ENCODE measurements at regions not wholly inside any gene's neighbourhood (a gene's known extent, or its start where the extent isn't known, plus 50 kb on each side); places are given as distances from the start of the nearest gene placed in this dataset.
"Not testable (repeated sequence)": the region's sequence is repeated elsewhere in the genome, so short reads cannot be mapped to it uniquely, and the experiment has no call there.

DNA sequence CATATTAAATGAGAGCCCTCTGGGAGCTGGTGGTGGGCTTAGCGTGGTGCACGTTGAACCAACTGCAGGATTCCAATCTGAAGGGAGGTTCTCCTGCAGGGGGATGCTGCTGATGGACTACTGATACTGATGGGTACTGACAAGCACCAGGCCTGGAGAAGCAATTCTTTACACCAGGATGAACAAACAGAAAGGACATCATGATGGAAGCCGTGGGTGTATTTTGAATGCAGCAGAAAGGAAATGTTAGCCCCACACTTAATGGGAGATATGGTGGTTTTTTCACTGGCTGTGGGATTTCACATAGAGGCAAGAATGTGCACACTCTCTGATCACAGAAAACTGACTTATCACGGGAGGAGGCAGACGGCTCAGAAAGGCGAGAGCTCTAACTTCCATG, 299.7 kb downstream of the TEX29 start:
- DNase-seq (ENCODE audit: low spot score): no peak

DNA sequence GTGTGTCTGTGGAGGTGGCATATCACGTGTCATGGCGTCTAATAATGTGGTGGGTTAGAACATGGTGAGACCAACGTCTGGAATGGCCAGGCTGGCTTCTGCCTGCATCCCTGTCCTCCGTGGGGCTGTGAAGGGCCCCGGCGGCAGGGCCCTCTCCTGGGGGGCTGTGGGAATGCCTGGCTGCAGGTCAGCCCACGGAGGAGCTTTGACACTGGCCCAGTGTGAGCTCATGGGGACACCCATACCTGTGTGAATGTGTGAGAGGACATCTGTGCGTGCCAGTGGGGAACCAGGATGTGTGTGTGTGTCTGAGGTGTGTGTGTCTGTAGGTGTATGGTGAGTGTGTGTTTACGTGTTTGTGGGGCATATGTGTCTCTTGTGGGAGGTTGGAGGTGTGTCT, 300.1 kb downstream of the TEX29 start:
- DNase-seq (ENCODE audit: low spot score): no peak

DNA sequence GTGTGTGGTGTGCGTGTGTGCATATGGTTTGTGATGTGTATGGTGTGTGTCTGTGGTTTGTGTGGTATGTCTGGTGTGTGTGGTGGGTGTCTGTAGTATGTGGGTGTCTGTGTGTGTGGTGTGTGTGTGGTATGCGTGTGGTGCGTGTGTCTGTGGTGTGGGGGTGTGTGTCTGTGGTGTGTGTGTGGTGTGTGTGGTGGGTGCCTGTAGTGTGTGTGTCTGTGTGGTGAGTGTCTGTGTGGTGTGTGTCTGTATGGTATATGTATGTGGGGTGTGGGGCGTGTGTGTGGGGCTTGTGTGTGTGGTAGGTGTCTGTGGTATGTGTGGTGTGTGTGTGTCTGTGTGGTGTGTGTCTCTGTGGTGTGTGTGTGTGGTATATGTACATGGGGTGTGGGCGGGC, 300.7 kb downstream of the TEX29 start:
- DNase-seq (ENCODE audit: low spot score): no peak

DNA sequence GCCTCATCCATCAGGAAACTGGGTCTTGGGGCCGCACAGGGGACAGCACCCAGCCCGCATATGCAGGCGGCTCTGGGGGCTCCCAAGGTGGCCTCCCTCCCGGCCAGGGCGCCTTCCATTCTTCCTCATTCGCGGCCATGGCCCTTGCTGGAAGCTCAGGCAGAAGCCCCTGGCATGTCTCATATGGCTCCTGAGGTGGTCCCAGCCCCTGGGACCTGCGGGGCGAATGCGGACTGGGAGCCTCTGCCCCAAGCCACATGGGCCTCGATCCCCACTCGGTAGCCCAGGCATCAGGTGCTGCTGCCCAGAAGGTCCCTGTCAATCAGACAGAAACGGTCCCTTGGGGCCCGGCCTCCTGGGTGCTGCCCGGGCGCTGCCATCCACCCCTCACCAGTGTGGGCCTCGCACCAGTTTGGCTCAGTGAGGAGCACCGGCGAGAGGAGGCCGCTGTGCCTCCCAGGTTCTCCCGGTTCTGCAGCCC, 301.6 kb downstream of the TEX29 start:
- no peak for DNase-seq (ENCODE audit: low spot score)

DNA sequence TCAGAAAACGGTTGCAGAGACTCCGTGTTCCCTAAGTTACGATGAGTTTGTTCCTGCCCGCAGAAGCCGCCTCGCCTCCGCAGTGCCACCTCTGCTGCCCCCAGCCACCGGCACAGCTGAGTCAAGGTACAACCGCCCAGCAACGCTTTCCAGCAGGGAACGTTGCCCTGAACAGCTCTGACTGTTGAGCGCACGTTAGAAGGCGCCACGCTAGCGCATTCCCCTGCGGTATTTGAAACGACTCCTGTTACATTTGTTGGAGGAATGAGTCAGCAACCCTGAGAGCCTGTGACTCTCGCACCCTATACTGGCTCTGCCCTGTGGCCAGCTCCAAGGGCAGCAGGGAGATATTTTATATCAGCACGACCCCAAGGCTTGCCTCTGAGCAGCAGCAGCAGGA, 302.8 kb downstream of the TEX29 start:
- DNase-seq (ENCODE audit: low spot score): no peak

DNA sequence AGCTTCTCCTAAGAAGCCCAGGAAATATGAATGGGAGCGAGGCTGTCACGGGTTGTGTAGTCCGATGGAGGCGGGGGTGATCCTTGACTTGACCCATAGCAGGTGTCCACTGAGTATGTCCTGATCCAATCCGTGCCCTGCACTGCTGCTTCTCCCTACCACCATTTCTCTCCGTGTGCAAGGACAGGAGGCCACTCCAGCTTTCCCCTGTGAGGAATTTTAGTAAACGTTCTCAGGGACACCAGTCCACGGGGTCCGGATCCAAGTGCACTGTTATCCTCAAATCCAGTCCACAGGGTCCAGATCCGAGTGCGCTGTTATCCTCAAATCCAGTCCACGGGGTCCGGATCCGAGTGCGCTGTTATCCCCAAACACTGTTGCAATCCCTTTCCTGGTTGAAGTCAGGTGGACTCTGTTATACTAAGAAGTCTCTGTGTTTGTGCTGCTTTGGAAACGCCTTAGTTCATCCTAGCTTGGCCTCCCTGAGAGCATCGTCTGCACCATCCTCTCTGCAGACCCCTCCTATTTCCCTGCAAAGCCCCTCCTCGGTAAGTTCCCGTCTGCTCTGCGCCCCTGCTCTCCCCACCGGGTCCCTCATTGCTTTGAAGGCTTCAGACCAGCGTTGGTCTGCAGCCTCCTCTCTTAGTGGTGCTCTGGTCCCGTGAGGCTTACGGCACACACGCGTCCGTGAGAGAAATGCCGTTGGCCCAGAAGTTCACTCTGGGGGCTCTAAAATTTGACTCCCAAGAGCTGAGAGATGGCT, 303.5 kb downstream of the TEX29 start:
- no peak for DNase-seq (ENCODE audit: low spot score)

DNA sequence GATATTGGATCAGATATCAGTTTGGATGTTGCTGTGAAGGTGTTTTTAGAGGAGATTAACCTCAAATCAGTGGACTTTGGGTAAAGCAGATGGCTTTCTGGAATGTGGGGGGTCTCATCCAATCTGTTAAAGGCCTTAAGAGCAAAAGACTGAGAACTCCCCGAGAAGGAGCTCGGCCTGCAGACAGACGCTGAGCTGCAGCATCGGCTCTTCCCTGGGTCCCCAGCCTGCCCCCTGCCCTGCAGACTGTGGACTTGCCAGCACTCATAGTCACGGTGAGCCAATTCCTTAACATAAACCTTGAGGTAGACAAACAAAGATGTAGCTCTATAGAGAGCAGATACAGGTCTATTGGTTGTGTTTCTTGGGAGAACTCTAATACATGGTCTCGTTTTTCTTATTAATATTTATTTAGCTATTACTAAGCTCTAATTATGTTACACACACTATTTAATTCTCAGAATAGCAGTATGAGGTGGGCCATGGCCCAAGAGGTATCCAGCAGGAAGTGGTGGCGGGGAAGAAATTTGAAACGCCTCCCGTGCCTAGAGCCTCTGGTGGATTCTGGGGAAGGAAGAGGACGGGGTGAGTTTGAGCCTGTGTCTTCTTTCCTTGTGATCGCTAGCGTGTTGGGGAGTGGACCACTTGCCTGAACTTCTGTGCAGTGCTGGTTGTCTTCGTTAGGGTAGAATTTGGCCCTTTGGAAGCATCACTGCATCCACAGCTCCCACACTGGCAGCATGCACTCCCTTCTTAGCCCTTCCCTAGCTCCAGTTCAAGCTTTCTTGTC, 305.3 kb downstream of the TEX29 start:
- DNase-seq (ENCODE audit: low spot score): no peak

DNA sequence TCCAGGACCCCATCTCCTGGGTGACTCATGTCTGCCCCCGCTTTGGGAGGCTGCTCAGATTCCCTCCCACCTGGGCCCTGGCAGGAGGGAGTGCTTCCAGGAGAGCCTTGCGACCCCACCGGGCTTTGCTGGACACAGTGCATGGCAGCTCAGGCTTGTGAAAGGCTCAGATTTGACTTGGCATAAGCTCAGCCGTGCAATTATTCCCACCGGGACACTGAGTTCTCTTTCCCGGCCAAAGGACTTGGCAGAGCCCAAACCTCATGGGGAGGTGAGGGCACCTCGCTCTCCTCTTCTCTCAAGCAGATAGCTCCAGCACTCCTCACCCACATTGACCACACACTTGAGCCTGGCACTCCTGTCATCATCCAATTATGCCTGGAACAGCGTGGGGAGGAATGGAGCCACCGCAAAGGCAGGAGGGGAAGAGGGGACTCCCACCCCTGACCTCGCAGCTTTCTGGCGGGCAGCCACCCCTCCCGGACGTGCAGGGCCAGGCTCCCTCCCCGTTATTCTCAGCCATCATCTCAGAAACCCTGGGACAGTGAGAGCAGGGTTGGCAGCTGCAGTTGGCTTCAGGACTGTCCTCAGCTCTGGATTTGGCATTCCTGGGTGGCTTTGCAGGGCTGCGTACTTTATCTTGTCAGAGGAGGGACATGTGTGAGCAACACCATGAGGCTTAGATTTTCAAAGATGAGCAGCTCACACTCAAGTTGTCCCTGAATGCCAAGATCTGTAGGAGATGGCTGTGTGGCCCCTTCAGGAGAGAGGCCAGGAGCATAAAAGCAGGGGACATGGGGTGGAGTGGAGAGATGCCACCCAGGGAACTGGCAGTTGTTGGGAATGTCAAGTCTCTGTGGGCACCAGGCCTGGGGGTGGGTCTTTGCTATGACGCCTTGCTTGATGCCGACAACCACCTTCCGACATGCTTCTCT, 306.2 kb downstream of the TEX29 start:
- peak; percentile 37 for DNase-seq (ENCODE audit: low spot score)

DNA sequence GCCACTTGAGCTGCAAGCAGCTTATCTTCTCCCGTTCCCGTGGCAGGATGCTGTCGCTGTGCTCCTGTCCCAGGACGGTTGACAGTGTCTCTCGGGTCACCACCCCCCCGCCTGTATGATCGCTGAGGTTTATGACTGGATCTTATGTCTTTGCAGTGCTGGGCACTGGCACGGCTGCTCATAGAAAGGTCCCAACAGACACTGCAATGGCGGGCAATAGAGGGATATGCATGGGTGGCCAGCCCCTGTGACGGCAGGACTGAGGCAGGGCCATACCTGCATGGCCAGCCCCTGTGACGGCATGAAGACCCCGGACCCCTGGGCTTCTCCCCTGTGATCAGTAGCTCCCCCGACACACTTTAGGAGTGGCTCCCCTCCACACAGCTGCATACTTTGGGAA, 307.2 kb downstream of the TEX29 start:
- DNase-seq (ENCODE audit: low spot score): no peak

DNA sequence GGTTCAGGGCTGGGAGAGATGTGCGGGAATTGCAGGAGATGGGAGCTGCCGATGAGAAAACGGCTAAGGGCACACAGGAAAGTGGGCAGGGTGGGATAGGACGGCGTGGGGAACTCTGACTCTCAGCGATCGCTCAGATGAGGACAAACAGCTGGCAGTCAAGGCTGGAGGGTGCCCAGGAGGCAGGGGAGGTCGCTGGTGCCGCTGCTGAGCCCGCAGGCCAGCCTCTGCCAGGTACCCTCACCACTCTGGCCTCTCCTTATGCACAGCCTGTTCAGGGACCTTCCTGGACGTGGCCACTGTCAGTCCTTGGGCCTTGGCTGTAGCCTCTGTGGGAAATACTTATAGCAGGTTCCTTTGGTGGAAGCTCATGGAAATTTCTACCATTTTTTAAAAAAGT, 308.6 kb downstream of the TEX29 start:
- no peak for DNase-seq (ENCODE audit: low spot score)

DNA sequence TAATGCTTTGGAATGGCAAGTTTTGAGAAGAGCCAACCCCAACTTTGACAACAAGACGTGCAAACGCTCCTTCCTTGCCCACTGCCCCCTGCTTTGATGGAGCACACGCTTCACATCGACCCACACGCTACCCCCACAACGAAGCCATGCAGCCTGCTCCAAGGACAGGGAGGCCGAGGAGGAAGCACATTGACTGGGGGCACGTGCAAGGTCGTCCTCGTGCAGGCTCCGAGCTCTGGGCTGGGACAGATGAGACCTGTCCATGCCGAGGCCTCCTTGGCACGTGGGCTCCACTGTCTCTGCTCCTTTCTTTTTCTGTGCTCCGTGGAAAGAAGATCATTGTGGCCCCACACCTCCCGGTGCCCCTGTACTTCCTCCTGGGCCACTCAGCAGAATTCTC, 309.0 kb downstream of the TEX29 start:
- no peak for DNase-seq (ENCODE audit: low spot score)

DNA sequence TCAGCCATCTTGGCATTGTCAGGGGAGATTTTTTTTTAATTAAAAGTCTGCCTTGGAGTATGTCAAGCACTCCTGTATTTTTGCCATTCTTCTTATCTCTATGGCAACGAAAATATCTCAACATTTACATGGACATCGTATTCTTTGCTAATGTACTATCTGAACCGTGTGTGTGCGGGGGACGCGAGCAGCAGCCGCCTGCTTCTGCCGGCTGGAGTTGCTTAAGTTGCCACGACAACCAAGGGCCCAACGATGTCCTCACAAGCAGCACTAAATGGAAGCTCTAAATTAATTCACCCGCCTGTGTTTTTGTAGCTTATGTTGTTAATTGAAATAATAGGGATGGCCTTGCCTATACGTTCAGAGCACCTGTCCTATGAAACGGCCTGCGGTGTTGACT, 309.5 kb downstream of the TEX29 start:
- no peak for DNase-seq (ENCODE audit: low spot score)

DNA sequence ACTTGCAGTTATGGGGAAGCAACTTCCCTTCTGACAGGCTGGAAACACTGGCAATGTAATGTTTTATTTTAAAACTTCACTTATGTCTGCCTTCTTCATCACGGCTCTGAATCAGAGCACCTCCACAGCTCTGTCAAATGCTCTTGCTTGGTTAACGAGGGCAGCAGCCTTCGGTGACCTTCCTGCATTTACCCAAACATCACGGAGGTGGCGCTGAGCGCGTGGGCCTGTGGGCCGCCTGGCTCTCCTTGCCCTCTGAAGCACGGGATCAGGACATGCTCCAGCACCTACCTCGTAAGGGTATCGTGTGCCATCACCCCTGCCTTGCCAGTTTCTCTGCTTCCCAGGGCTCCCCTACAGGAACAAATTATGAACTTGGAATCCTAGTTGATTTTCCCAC, 310.0 kb downstream of the TEX29 start:
- no peak for DNase-seq (ENCODE audit: low spot score)

DNA sequence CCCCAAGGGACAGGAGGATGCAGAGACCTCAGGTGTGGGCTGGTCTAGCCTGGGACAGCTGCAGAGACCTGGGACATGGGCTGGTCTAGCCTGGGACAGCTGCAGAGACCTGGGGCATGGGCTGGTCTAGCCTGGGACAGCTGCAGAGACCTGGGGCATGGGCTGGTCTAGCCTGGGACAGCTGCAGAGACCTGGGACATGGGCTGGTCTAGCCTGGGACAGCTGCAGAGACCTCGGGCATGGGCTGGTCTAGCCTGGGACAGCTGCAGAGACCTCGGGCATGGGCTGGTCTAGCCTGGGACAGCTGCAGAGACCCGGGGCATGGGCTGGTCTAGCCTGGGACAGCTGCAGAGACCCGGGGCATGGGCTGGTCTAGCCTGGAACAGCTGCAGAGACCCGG, 310.8 kb downstream of the TEX29 start:
- DNase-seq (ENCODE audit: low spot score): not testable (repeated sequence)

DNA sequence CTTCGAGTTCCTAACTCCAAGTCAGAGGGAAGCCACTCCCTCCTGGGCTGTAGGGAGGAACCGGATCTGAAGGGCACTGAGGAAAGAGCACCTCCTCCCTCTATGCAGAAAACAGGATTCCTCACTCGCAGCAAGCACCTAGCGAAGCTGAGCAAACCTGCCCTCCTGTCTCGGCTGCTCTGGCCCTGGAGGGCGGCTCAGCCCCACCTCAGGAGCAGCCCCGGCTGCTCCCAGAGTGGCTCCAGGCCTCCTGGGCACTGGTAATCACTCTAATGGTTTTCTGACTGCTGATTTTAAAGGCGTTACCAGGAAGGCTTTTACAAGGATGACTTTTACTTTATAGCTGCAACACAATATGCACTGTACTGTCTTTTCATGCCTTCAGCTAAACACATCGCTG, 312.5 kb downstream of the TEX29 start:
- no peak for DNase-seq (ENCODE audit: low spot score)

DNA sequence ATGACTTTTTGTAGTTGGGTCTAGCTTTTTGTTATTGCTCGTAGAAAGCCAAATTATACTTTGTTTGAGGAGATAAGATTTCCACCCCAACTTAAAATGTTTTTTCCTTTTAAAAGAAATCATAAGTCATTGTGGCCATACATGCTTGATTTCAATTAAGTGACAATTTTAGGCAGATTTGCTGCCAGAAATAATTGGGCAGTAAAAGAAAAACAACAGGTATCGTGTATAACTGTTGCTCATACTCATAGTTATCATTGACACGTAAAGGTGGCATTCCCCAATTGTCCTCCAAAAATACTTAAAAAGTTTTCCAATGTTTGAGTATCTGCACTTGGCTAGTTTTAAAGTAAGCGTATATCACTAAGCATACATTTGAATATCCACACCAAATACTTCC, 313.0 kb downstream of the TEX29 start:
- no peak for DNase-seq (ENCODE audit: low spot score)

DNA sequence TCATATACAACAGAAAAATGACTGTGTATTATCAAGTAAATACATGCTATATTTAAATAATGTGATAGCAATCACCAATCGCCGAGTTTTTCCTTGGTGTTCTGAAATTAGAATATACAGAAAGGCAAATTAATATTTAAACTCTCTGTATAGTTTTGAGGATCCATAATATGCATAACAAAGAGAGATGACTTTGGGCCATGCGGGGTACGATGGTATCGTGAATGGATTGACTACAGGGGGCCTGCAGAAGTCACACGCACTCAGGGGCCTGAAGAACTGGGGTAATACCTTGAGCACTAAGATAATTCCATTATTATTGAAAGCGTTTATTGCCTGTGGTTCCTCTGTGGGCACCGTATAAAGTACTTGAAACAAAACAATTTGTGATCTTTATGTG, 314.0 kb downstream of the TEX29 start:
- no peak for DNase-seq (ENCODE audit: low spot score)

DNA sequence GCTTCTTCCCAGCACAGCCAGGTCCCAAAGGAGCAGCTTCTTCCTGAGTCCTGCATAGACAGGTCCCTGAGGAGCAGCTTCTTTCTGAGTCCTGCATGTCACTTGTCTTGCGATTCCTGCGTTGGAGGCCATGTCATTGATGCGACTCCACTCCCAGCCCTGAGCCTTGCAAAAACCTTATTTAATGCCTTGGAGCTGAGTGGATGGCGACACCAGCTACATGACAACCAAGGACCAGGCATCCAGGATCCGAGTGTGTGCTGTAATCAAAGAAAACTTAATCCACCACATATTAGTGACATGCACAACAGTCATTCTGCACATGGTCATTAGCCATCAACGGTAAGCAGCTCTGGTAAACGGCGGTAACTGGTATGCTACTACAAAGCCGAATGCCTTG, 315.8 kb downstream of the TEX29 start:
- no peak for DNase-seq (ENCODE audit: low spot score)

DNA sequence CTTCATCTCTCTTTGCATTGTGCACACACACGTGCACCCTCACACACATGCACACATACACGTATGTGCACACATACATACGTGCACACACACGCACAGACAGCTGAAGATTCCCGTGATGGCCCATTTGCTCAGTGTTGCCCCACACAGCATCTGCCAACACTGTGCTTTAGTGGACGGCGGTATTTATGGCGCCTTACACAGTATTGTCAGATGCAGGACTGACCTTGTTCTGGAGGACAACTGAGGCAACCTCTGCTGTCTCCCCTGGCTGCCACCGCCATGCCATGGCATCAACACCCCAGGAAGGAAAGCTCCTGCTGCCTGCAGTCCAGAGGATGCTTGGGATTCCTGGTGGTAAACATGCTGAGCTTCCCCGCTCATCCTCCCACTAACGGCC, 316.4 kb downstream of the TEX29 start:
- DNase-seq (ENCODE audit: low spot score): no peak

DNA sequence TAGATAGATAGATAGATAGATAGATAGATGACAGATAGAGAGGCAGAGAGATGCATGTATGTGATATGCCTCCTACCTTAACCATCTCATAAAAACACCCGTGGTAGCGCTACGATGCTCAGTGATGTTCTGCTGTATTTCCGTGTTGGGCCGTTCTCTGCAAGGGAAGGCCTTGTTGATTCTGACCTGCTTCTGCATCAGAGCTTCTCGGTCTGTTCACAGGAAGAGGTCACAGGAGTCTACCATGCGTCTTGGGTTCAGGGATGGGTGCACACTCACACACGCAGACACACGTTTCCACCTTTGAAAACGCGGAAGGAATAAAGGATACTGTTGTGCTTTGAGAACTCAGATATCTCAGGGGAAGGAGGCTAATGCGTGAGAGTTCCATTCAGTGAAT, 316.9 kb downstream of the TEX29 start:
- no peak for DNase-seq (ENCODE audit: low spot score)

DNA sequence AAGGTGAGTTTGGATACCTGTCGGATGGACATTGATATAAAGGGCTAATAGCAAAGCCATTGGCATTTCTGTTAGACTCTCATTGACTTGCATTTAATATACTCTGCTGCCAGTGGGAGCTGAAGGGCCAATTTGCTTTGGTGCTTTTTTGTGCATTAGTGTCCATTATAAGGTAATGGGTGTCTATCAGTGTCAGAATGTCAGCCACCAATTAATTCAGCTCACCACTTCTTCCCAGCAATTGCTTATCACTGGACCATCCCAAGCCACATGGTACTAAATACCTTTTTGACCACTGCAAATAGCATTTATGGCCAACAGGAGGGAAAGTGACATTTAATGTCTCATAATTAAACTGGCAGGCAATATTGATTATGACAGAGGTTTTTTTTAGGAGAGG, 317.8 kb downstream of the TEX29 start:
- no peak for DNase-seq (ENCODE audit: low spot score)

DNA sequence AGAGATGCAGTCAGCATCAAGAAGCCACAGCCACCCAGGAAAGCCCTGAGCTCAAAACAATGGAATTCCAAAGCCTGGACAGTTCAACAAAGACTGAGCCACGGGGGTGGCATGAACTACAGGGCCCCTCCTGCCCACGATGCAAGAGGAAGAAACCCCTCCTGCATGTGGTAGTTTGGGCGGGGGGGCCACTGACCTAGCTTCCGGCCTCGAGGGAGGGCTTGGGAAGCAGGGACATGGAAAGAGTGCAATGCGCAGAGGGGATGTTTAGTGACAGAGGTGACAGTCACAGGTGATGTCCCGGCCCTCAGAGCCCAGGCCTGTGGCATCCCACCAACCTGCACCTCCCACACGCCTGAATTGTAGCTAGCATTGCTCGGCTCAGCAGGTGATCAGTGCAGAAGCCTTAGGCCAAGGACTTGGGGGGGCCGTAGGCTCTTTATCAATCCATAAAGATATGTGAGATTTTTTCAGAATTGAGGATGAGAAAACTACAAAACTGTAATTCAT, 318.8 kb downstream of the TEX29 start:
- DNase-seq (ENCODE audit: low spot score): no peak

Measured in ureter (tissue), 1 donor.